T-cell (primary cell): ENCODE measurements at regions not wholly inside any gene's neighbourhood (a gene's known extent, or its start where the extent isn't known, plus 50 kb on each side); places are given as distances from the start of the nearest gene placed in this dataset.

ENCODE experiments used
- ATAC-seq, 4 experiments: fragments of 200-7000 bp in 3 of 4; fragments of 150-1000 bp in 1 of 4; cut with Tn5 transposase; replicated peaks in 1 of 4; 1 replicate in 3 of 4; 2 replicates in 1 of 4; pipeline ENCODE4 v1.10.0; 2021; ENCODE audit warnings: moderate library complexity in 3 of 4, mild to moderate bottlenecking in 2 of 4, moderate number of reproducible peaks in 1 of 4
- CTCF ChIA-PET, 2 donors: fragments of 300-600 bp; sonication (Branson Sonifier 250); formaldehyde crosslinking; loops; one replicate each; lab custom pipeline; 2022; ENCODE audit warnings: antibody characterized with exemption in 2 of 2; lab: Charles Lee
- POLR2A ChIA-PET, 2 donors: fragments of 300-600 bp; sonication (Branson Sonifier 250); formaldehyde crosslinking; loops; one replicate each; lab custom pipeline; 2022; ENCODE audit warnings: antibody characterized with exemption in 2 of 2; lab: Charles Lee
- DNase-seq, 35 experiments: peaks; one replicate each; pipeline versions ENCODE4 v3.0.0 to v3.0.0-alpha.2; 2013 to 2023
- H3K27ac ChIP-seq: one replicate; pipeline ENCODE4 v1.5.1; 2013; ENCODE audit warnings: low read length
- H3K27me3 ChIP-seq, 2 experiments: replicated peaks in 1 of 2; 1 replicate in 1 of 2; 2 replicates in 1 of 2; pipeline versions ENCODE4 v1.6.1 to v1.7.0; 2013; ENCODE audit warnings: low read length in 1 of 2, mixed read lengths in 1 of 2; ENCODE audit not compliant: control insufficient read depth in 2 of 2, insufficient read depth in 2 of 2; ENCODE audit errors: extremely low read depth in 1 of 2
- H3K36me3 ChIP-seq, 2 donors: 1 replicate in 1 of 2; 2 replicates in 1 of 2; pipeline versions ENCODE4 v1.6.1 to v1.7.0; 2013; ENCODE audit warnings: low read length in 1 of 2; ENCODE audit not compliant: control insufficient read depth in 2 of 2, insufficient read depth in 1 of 2; ENCODE audit errors: extremely low read depth in 1 of 2
- H3K4me1 ChIP-seq, 2 experiments: 1 replicate in 1 of 2; 2 replicates in 1 of 2; pipeline versions ENCODE4 v1.6.1 to v1.7.0; 2013; ENCODE audit warnings: low read length in 2 of 2, mixed read lengths in 1 of 2; ENCODE audit not compliant: insufficient read depth in 2 of 2, control insufficient read depth in 1 of 2; ENCODE audit errors: extremely low read depth in 1 of 2
- H3K4me3 ChIP-seq, 2 donors: 1 replicate in 1 of 2; 2 replicates in 1 of 2; pipeline versions ENCODE4 v1.5.1 to v1.7.0; 2013; ENCODE audit warnings: mild to moderate bottlenecking in 2 of 2, low read length in 1 of 2, moderate library complexity in 1 of 2; ENCODE audit not compliant: control insufficient read depth in 1 of 2; ENCODE audit errors: extremely low read depth in 1 of 2
- H3K9me3 ChIP-seq: 2 replicates; pipeline ENCODE4 v1.7.0; 2013
- H3K27ac Mint-ChIP-seq, 2 donors: one replicate each; pipeline ENCODE4 v1.8.0; 2020 to 2021; ENCODE audit warnings: mild to moderate bottlenecking in 2 of 2, mixed read lengths in 2 of 2
- H3K27me3 Mint-ChIP-seq, 2 donors: one replicate each; pipeline ENCODE4 v1.8.0; 2021 to 2022; ENCODE audit warnings: mixed read lengths in 2 of 2
- H3K36me3 Mint-ChIP-seq: one replicate; pipeline ENCODE4 v1.8.0; 2021; ENCODE audit warnings: mixed read lengths
- H3K4me1 Mint-ChIP-seq, 3 donors: one replicate each; pipeline ENCODE4 v1.8.0; 2020 to 2022; ENCODE audit warnings: mixed read lengths in 3 of 3, mild to moderate bottlenecking in 1 of 3
- H3K4me3 Mint-ChIP-seq, 3 donors: one replicate each; pipeline ENCODE4 v1.8.0; 2020 to 2022; ENCODE audit warnings: mild to moderate bottlenecking in 3 of 3, mixed read lengths in 3 of 3, moderate library complexity in 3 of 3
- H3K9me3 Mint-ChIP-seq, 3 donors: one replicate each; pipeline ENCODE4 v1.8.0; 2020 to 2022; ENCODE audit warnings: mixed read lengths in 3 of 3
- WGBS: methylation state at CpG from one replicate; pipeline ENCODE4 v1.1.5; 2013; ENCODE audit warnings: missing lambda C conversion rate; ENCODE audit not compliant: insufficient coverage; 5-methylcytosine and 5-hydroxymethylcytosine counted together

DNA sequence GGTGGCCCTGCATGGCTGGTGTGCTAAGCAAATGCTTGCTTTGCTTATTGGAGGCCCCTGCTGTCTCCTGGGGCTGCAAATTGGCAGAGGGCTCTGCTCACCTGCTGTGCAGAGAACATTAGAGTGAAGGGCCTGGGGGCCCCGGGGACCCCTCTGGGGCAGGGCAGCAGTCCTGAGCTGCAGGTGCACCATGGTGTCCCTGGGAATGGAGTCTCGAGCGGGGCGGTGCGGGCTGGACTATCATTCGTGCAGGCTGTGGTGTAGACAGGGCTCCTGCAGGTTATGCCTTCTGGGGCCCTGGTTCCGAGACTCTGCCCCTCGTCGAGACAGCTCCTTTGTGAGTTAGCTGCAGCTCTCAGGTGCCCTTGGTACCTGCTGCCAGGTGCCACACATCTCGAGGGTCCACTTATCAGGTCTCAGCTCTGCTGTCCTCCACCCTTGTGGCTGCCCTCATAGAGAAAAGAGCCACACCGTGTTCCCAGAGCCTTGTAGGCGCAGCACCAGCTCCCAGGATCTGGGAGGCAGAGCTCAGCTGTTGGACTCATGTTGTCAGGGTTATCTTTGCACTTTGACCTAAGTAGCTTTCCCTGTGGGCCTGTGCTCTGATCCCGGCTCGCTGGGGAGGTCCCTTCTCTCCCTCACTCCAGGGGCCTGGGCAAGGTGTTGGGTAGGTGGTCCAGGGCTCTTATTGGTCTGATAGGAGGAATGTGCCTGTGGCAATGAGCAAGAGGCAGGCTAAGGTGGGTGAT lies 58.0 kb upstream of the ZNF536 start:
- Histone ChIP-seq H3K27me3 (peaks cover 0 to 13% of the 10 kb centered on the region in 2 experiments), H3K4me1 (no peaks in the 10 kb centered on the region), H3K36me3 (no peaks in the 10 kb centered on the region), H3K4me3 (no peak overlapping the region), H3K9me3 (no peaks in the 10 kb centered on the region), H3K27ac (no peak overlapping the region)
- H3K4me3 Mint-ChIP-seq: no peak overlapping the region
- DNase-seq (no peak), ATAC-seq (no peak)
- peaks cover 0 to 4% of the 10 kb centered on the region in 2 donors for H3K27me3 Mint-ChIP-seq
- peaks cover 0 to 4% (median 4%) of the 10 kb centered on the region in 3 donors for H3K9me3 Mint-ChIP-seq
- no peaks in the 10 kb centered on the region for H3K36me3 Mint-ChIP-seq
- H3K4me1 Mint-ChIP-seq: no peaks in the 10 kb centered on the region
- H3K27ac Mint-ChIP-seq: no peak overlapping the region
- ChIA-PET CTCF (no interaction called here), POLR2A (no interaction called here)
- WGBS: 75% methylated on average over 12 of the region's 14 CpGs

DNA sequence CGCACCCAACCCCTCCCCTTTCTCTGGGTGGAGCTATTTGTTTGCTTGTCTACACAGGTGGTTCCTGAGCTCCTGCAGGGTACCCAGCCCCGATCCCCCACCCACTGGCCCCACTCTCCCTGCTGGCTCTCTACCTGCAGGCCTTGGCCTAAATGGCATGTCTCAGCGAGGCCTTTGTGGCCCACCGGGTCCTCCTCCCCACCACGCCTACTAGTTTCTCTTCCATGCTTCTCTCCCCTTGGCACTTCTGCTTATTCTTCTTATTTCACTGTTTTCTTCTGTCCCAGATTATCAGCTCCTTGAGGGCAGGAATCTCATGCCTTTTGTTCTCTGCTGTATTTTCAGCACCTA lies 57.4 kb upstream of the ZNF536 start:
- ChIA-PET POLR2A (no interaction called here), CTCF (no interaction called here)
- no peaks in the 10 kb centered on the region for H3K4me1 ChIP-seq
- Mint-ChIP-seq H3K4me3 (no peak overlapping the region), H3K9me3 (peaks cover 0 to 4% (median 4%) of the 10 kb centered on the region in 3 donors), H3K27me3 (peaks cover 0 to 4% of the 10 kb centered on the region in 2 donors), H3K27ac (no peak overlapping the region), H3K4me1 (no peaks in the 10 kb centered on the region), H3K36me3 (no peaks in the 10 kb centered on the region)
- H3K27ac ChIP-seq: no peak overlapping the region
- 79% methylated on average over 4 of the region's 5 CpGs for WGBS
- H3K27me3 ChIP-seq: peaks cover 0 to 13% of the 10 kb centered on the region in 2 experiments
- ATAC-seq (no peak), DNase-seq (no peak)
- H3K4me3 ChIP-seq: no peak overlapping the region
- H3K36me3 ChIP-seq: no peaks in the 10 kb centered on the region
- H3K9me3 ChIP-seq: no peaks in the 10 kb centered on the region

DNA sequence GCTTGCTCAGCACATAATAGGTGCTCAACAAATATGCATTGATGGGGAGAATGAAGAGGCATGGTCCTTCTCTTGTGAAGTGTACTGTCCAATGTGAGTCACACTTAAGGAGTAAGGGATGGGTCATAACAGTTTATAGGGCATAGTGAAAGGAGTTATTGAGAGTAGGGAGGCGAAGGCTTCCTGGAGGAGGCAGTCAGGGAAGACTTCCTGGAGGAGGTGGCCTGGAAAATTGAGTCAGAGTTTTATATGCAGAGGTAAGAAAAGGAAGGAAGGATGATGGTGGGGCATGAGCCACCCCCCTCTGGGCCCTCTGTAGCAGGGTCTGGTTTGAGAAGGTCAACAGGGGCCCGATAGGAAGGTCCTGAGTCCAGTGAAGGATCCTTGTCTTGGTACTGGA lies 57.0 kb upstream of the ZNF536 start:
- no peak overlapping the region for H3K4me3 Mint-ChIP-seq
- no peak overlapping the region for H3K4me3 ChIP-seq

DNA sequence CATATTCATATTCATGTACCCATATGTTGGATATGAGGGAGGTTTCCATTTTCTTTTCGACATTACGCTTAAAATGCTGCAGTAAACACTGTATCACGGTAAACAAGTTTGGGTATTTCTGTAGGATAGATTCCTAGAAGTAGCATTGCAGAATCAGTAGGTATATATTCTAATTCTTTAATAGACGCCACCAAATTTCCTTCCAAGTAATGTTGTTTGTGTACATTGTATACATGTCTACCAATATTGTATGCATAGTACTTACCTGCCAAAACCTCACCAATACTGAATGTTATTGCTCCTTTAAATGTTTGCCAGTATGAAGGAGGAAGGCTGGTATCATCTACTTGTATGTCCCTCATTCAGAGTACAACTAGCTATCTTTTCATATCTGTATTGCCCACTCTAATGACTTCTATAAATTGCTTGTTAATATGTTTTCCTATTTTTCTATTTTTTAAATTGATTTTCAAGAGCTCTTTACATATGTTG lies 56.1 kb upstream of the ZNF536 start:
- ATAC-seq: no peak

More for the DNA sequence above, 57.0 kb upstream of the ZNF536 start:
- Mint-ChIP-seq H3K4me1 (no peaks in the 10 kb centered on the region), H3K36me3 (no peaks in the 10 kb centered on the region), H3K9me3 (peaks cover 0 to 4% (median 4%) of the 10 kb centered on the region in 3 donors), H3K27ac (no peak overlapping the region), H3K27me3 (peaks cover 0 to 4% of the 10 kb centered on the region in 2 donors)
- ChIA-PET CTCF (no interaction called here), POLR2A (no interaction called here)
- DNase-seq: no peak
- WGBS: 69% methylated on average over 2 of the region's 2 CpGs
- Histone ChIP-seq H3K27ac (no peak overlapping the region), H3K27me3 (peaks cover 0 to 13% of the 10 kb centered on the region in 2 experiments), H3K36me3 (no peaks in the 10 kb centered on the region), H3K4me1 (no peaks in the 10 kb centered on the region), H3K9me3 (no peaks in the 10 kb centered on the region)
- ATAC-seq: no peak

DNA sequence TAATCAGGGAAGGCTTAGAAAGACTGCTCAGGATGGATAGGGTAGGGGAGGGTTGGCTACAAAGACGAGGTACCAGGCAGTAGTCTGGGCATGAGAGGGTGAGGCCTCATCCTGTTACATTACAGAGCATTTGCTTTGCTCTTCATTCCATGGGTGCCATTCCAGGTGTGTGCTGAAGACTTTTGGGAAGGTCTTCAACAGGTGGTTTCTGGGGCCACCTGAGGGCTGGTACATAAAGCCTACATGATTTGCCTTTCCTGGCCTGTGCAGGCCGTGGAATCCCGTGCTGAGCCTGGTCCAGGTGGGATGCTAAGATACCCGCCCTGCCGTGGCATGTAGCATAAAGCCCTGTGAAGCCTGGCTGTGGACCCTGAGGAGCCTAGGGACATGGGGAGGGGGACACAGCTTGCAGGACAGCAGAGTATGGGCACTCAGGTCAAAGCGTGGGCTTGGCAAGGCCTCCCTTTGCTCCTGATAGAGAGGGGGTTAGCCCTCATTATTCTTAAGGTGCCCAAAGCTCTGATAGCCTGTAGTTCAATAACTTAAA lies 55.6 kb upstream of the ZNF536 start:
- Mint-ChIP-seq H3K27ac (no peak overlapping the region), H3K4me3 (no peak overlapping the region), H3K27me3 (peaks cover 0 to 4% of the 10 kb centered on the region in 2 donors), H3K36me3 (no peaks in the 10 kb centered on the region), H3K9me3 (peaks cover 0 to 4% (median 4%) of the 10 kb centered on the region in 3 donors), H3K4me1 (no peaks in the 10 kb centered on the region)
- Histone ChIP-seq H3K4me3 (no peak overlapping the region), H3K4me1 (no peaks in the 10 kb centered on the region), H3K9me3 (no peaks in the 10 kb centered on the region), H3K27ac (no peak overlapping the region), H3K27me3 (peaks cover 0 to 11% of the 10 kb centered on the region in 2 experiments), H3K36me3 (no peaks in the 10 kb centered on the region)
- no peak for DNase-seq
- ChIA-PET POLR2A (no interaction called here), CTCF (no interaction called here)
- WGBS: 97% methylated on average over 4 of the region's 6 CpGs
- ATAC-seq: no peak

More for the DNA sequence above, 56.1 kb upstream of the ZNF536 start:
- POLR2A ChIA-PET: no interaction called here
- CTCF ChIA-PET: no interaction called here
- Mint-ChIP-seq H3K4me1 (no peaks in the 10 kb centered on the region), H3K9me3 (peaks cover 0 to 4% (median 4%) of the 10 kb centered on the region in 3 donors), H3K4me3 (no peak overlapping the region), H3K36me3 (no peaks in the 10 kb centered on the region), H3K27me3 (peaks cover 0 to 4% of the 10 kb centered on the region in 2 donors), H3K27ac (no peak overlapping the region)
- no peaks in the 10 kb centered on the region for H3K4me1 ChIP-seq
- no peak for DNase-seq
- no CpG with 5 or more reads among the region's 4 CpGs for WGBS
- peaks cover 0 to 11% of the 10 kb centered on the region in 2 experiments for H3K27me3 ChIP-seq
- H3K36me3 ChIP-seq: no peaks in the 10 kb centered on the region
- H3K27ac ChIP-seq: no peak overlapping the region
- no peak overlapping the region for H3K4me3 ChIP-seq
- no peaks in the 10 kb centered on the region for H3K9me3 ChIP-seq

DNA sequence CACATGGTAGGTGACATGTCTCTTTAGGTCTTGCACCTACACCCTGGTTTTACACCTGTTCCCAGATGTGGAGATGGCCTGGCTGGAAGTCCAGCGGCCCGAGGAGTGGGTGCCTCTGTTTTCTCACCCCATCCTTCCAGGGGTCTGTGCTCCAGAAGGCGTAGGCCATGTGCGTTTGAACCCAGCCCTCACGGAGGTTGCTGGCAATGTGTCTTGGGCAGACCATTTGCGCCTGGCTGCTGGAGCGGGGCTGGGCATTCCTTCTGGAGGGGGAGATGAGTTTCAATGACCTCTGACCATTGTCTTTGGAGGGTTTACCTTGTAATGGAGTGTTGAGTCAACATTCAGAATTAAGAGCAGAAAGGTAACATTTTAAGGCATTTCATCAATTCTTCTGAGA lies 54.8 kb upstream of the ZNF536 start:
- no peak overlapping the region for H3K4me3 Mint-ChIP-seq
- ChIA-PET CTCF (no interaction called here), POLR2A (no interaction called here)
- no peak overlapping the region for H3K27ac Mint-ChIP-seq
- Histone ChIP-seq H3K36me3 (no peaks in the 10 kb centered on the region), H3K27ac (no peak overlapping the region), H3K9me3 (no peaks in the 10 kb centered on the region), H3K4me3 (no peak overlapping the region), H3K4me1 (no peaks in the 10 kb centered on the region), H3K27me3 (peaks cover 0 to 12% of the 10 kb centered on the region in 2 experiments)
- no peaks in the 10 kb centered on the region for H3K36me3 Mint-ChIP-seq
- H3K27me3 Mint-ChIP-seq: peaks cover 1 to 4% of the 10 kb centered on the region in 2 donors
- no peaks in the 10 kb centered on the region for H3K4me1 Mint-ChIP-seq
- WGBS: 88% methylated on average over 6 of the region's 7 CpGs
- peaks cover under 1 to 4% (median 4%) of the 10 kb centered on the region in 3 donors for H3K9me3 Mint-ChIP-seq
- no peak for ATAC-seq
- no peak for DNase-seq
